OCI-LY1 (cell line): ENCODE measurements at regions not wholly inside any gene's neighbourhood (a gene's known extent, or its start where the extent isn't known, plus 50 kb on each side); places are given as distances from the start of the nearest gene placed in this dataset.

Experiments used
- H2AFZ ChIP-seq: fragments of 200-600 bp; sonication (generic), shearing (Covaris generic); 2 replicates; pipeline ENCODE4 v1.6.0; 2014; ENCODE audit warnings: antibody characterized with exemption, mild to moderate bottlenecking, low read length
- H3F3A ChIP-seq: fragments of 200-600 bp; sonication (generic), shearing (Covaris generic); 2 replicates; pipeline ENCODE4 v1.6.0; 2014; ENCODE audit warnings: mild to moderate bottlenecking, antibody characterized with exemption, low read length, moderate library complexity; ENCODE audit not compliant: insufficient read depth
- H3K27ac ChIP-seq: fragments of 200-600 bp; sonication (generic); 2 replicates; pipeline ENCODE4 v1.5.1; 2014; ENCODE audit warnings: low read length, mixed run types, mild to moderate bottlenecking, low read depth; ENCODE audit not compliant: poor library complexity, severe bottlenecking
- H3K27me3 ChIP-seq: fragments of 200-600 bp; sonication (generic); 2 replicates; pipeline ENCODE4 v1.6.0; 2014; ENCODE audit warnings: antibody characterized with exemption, mild to moderate bottlenecking, low read length, moderate library complexity; ENCODE audit not compliant: insufficient read depth
- H3K36me3 ChIP-seq: fragments of 200-600 bp; sonication (generic); 2 replicates; pipeline ENCODE4 v1.6.1; 2014; ENCODE audit warnings: mild to moderate bottlenecking, antibody characterized with exemption, low read length, moderate library complexity, mixed read lengths; ENCODE audit not compliant: insufficient read depth
- H3K4me1 ChIP-seq: fragments of 200-600 bp; sonication (generic); 2 replicates; pipeline ENCODE4 v1.5.1; 2014; ENCODE audit warnings: mild to moderate bottlenecking, low read length, moderate library complexity; ENCODE audit not compliant: insufficient read depth, severe bottlenecking
- H3K4me2 ChIP-seq: fragments of 200-600 bp; sonication (generic), shearing (Covaris generic); 2 replicates; pipeline ENCODE4 v1.6.1; 2014; ENCODE audit warnings: low read length
- H3K4me3 ChIP-seq: fragments of 200-600 bp; sonication (generic); 2 replicates; pipeline ENCODE4 v1.5.1; 2014; ENCODE audit warnings: low read length, low read depth, mild to moderate bottlenecking, mixed read lengths; ENCODE audit not compliant: poor library complexity, severe bottlenecking
- H3K79me2 ChIP-seq: fragments of 200-600 bp; shearing (Covaris generic); 2 replicates; pipeline ENCODE4 v1.6.1; 2016; ENCODE audit warnings: mixed run types, low read length, mixed read lengths; ENCODE audit not compliant: insufficient read depth
- H3K9ac ChIP-seq: fragments of 200-600 bp; sonication (generic), shearing (Covaris generic); 2 replicates; pipeline ENCODE4 v1.6.1; 2014; ENCODE audit warnings: mild to moderate bottlenecking, low read length, mixed read lengths
- H3K9me2 ChIP-seq: fragments of 200-600 bp; sonication (generic), shearing (Covaris generic); 2 replicates; pipeline ENCODE4 v1.6.1; 2014; ENCODE audit warnings: low read depth, mild to moderate bottlenecking, low read length, mixed read lengths
- H3K9me3 ChIP-seq: fragments of 200-600 bp; shearing (Covaris generic); 2 replicates; pipeline ENCODE4 v1.6.1; 2014; ENCODE audit warnings: low read length, mixed read lengths
- H4K20me1 ChIP-seq: fragments of 200-600 bp; sonication (generic), shearing (Covaris generic); 2 replicates; pipeline ENCODE4 v1.6.0; 2016; ENCODE audit warnings: mild to moderate bottlenecking, low read length; ENCODE audit not compliant: insufficient read depth
- CTCF ChIP-seq: fragments of 200-600 bp; sonication (generic), shearing (Covaris generic); IDR thresholded peaks from 2 replicates; pipeline ENCODE4 v1.5.1; 2017; ENCODE audit warnings: mild to moderate bottlenecking, antibody characterized with exemption, low read length, moderate library complexity, mixed read lengths
- EZH2 ChIP-seq: fragments of 200-600 bp; sonication (generic), shearing (Covaris generic); IDR thresholded peaks from 2 replicates; pipeline ENCODE4 v1.8.0; 2017; ENCODE audit warnings: borderline replicate concordance, mixed run types, mild to moderate bottlenecking, antibody characterized with exemption, low read length, moderate library complexity, mixed read lengths

GRCh38 chr17:13387952-13388351 lies 213.8 kb downstream of the HS3ST3A1 start:
- Histone ChIP-seq H2AFZ (no peak overlapping the region), H3K36me3 (no peaks in the 10 kb centered on the region), H3K4me2 (no peak overlapping the region), H3K4me1 (no peaks in the 10 kb centered on the region), H3F3A (no peaks in the 10 kb centered on the region), H3K4me3 (no peak overlapping the region), H3K27ac (no peak overlapping the region), H3K9me3 (no peaks in the 10 kb centered on the region), H4K20me1 (no peaks in the 10 kb centered on the region), H3K9ac (no peak overlapping the region), H3K79me2 (no peaks in the 10 kb centered on the region), H3K9me2 (no peaks in the 10 kb centered on the region), H3K27me3 (no peaks in the 10 kb centered on the region)
- no peak for TF ChIP-seq CTCF
- TF ChIP-seq EZH2 = no peak

- H3K36me3 ChIP-seq = no peaks in the 10 kb centered on the region
- no peaks in the 10 kb centered on the region for H3K9me3 ChIP-seq
- H3K9me2 ChIP-seq = no peaks in the 10 kb centered on the region
- no peaks in the 10 kb centered on the region for H3K27me3 ChIP-seq
- no peak overlapping the region for H3K9ac ChIP-seq
- no peak overlapping the region for H2AFZ ChIP-seq
- TF ChIP-seq CTCF (no peak), EZH2 (no peak)
- H3K4me2 ChIP-seq = no peak overlapping the region
- H4K20me1 ChIP-seq = no peaks in the 10 kb centered on the region
- no peak overlapping the region for H3K4me3 ChIP-seq
- H3K79me2 ChIP-seq = no peaks in the 10 kb centered on the region
- H3K27ac ChIP-seq = no peak overlapping the region
- no peaks in the 10 kb centered on the region for H3K4me1 ChIP-seq
- no peaks in the 10 kb centered on the region for H3F3A ChIP-seq
Measured at GRCh38 chr17:13387236-13387635, 214.5 kb downstream of the HS3ST3A1 start.

- no peak overlapping the region for H3K9ac ChIP-seq
- no peaks in the 10 kb centered on the region for H4K20me1 ChIP-seq
- TF ChIP-seq CTCF (no peak), EZH2 (no peak)
- no peaks in the 10 kb centered on the region for H3F3A ChIP-seq
- no peaks in the 10 kb centered on the region for H3K9me3 ChIP-seq
- no peaks in the 10 kb centered on the region for H3K27me3 ChIP-seq
- no peaks in the 10 kb centered on the region for H3K36me3 ChIP-seq
- no peaks in the 10 kb centered on the region for H3K79me2 ChIP-seq
- H3K27ac ChIP-seq = no peak overlapping the region
- H3K9me2 ChIP-seq = no peaks in the 10 kb centered on the region
- H3K4me2 ChIP-seq = no peak overlapping the region
- no peak overlapping the region for H2AFZ ChIP-seq
- no peaks in the 10 kb centered on the region for H3K4me1 ChIP-seq
- H3K4me3 ChIP-seq = no peak overlapping the region
Measured at GRCh38 chr17:13385481-13385911, 216.2 kb downstream of the HS3ST3A1 start.
